Mammary epithelial cell (primary cell): ENCODE measurements at regions not wholly inside any gene's neighbourhood (a gene's known extent, or its start where the extent isn't known, plus 50 kb on each side); places are given as distances from the start of the nearest gene placed in this dataset.

Source experiments
- EZH2 ChIP-seq: IDR thresholded peaks from 2 replicates; pipeline ENCODE4 v1.6.1; 2012; ENCODE audit warnings: low read length, inconsistent platforms, borderline replicate concordance
- TF ChIP-seq, protein P1 (sequence below), 2 donors: IDR thresholded peaks in 1 of 2; conservative IDR thresholded peaks in 1 of 2; 2 replicates each; pipeline ENCODE4 v1.5.1; 2011 to 2012; ENCODE audit warnings: inconsistent platforms in 2 of 2, low read length in 2 of 2, mild to moderate bottlenecking in 2 of 2, control low read depth in 1 of 2, low read depth in 1 of 2; ENCODE audit not compliant: insufficient read depth in 1 of 2; ENCODE audit errors: extremely low read depth in 1 of 2

DNA sequence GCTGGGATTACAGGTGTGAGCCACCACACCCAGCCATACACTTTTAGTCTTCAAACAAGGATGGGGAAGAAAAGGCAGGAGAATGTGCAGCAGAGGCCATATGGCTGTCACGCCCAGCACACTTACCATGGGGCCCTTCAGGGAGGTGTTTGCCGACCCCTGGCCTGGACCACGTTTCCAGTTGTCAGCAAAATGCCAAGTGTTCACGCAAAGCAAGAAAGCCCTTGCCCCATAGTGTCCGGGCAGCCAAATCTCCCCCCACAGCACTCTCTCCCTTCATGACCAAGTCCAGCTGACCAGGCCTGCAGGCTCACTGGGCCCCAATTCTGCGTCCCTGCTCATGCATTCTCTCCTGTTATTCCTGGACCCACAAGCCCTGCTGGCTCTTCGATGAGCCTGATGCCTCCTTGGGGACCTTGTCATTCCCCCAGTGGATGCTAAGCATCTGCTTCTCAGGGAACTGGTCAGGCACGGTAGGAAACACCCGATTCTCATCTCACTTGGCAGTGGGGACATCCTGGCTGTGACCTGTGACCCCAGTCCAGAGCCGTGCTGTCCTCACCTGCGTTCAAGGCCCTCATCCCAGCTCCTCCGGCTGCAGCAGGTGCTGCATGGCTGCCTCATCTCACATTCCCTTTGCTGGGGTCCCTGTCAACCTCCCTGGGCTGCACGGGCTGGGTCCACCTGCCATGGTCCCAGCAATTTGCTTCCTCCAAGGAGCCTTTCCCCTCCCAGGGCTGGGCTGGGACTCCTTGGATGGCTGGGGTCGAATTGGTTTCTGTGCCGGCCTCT is 96.4 kb downstream of the CTTN start:
- TF ChIP-seq, protein P1, sequence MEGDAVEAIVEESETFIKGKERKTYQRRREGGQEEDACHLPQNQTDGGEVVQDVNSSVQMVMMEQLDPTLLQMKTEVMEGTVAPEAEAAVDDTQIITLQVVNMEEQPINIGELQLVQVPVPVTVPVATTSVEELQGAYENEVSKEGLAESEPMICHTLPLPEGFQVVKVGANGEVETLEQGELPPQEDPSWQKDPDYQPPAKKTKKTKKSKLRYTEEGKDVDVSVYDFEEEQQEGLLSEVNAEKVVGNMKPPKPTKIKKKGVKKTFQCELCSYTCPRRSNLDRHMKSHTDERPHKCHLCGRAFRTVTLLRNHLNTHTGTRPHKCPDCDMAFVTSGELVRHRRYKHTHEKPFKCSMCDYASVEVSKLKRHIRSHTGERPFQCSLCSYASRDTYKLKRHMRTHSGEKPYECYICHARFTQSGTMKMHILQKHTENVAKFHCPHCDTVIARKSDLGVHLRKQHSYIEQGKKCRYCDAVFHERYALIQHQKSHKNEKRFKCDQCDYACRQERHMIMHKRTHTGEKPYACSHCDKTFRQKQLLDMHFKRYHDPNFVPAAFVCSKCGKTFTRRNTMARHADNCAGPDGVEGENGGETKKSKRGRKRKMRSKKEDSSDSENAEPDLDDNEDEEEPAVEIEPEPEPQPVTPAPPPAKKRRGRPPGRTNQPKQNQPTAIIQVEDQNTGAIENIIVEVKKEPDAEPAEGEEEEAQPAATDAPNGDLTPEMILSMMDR (conservative IDR thresholded peaks at IDR 0.05 in 1 of 2, IDR thresholded peaks at IDR 0.05 in 1 of 2; ENCODE audit: extremely low read depth in 1 of 2, insufficient read depth in 1 of 2, low read depth in 1 of 2, low read length in 2 of 2): no peak
- TF ChIP-seq EZH2: no peak
